Astrocyte (in vitro differentiated cells and primary cell): ENCODE measurements at regions not wholly inside any gene's neighbourhood (a gene's known extent, or its start where the extent isn't known, plus 50 kb on each side); places are given as distances from the start of the nearest gene placed in this dataset.

Source experiments
- DNase-seq: peaks from one replicate; pipeline ENCODE4 v3.0.0-alpha.2; 2010; ENCODE audit warnings: low read depth
- FAIRE-seq: peaks from 2 replicates; lab custom pipeline; 2011; peaks lifted over from hg19 to GRCh38; lab: Jason Lieb, UNC
- H2AFZ ChIP-seq: 2 replicates; pipeline ENCODE4 v1.6.0; 2012; ENCODE audit warnings: low read depth, low read length, inconsistent platforms
- H3K27ac ChIP-seq: 2 replicates; pipeline ENCODE4 v1.5.1; 2011; ENCODE audit warnings: low read depth, low read length, inconsistent platforms
- H3K27me3 ChIP-seq: 2 replicates; pipeline ENCODE4 v1.6.0; 2011; ENCODE audit warnings: low read length, inconsistent platforms; ENCODE audit not compliant: insufficient read depth
- H3K36me3 ChIP-seq: 2 replicates; pipeline ENCODE4 v1.5.1; 2011; ENCODE audit warnings: low read length, inconsistent platforms; ENCODE audit not compliant: insufficient read depth
- H3K4me1 ChIP-seq: 2 replicates; pipeline ENCODE4 v1.5.1; 2011; ENCODE audit warnings: low read length, inconsistent platforms; ENCODE audit not compliant: insufficient read depth
- H3K4me2 ChIP-seq: 2 replicates; pipeline ENCODE4 v1.6.0; 2012; ENCODE audit warnings: low read length, inconsistent platforms
- H3K4me3 ChIP-seq: 2 replicates; pipeline ENCODE4 v1.5.1; 2011; ENCODE audit warnings: low read depth, mild to moderate bottlenecking, low read length, inconsistent platforms; ENCODE audit not compliant: insufficient read depth
- H3K79me2 ChIP-seq: 2 replicates; pipeline ENCODE4 v1.6.0; 2012; ENCODE audit warnings: mild to moderate bottlenecking, low read length, inconsistent platforms; ENCODE audit not compliant: insufficient read depth
- H3K9ac ChIP-seq: 2 replicates; pipeline ENCODE4 v1.6.0; 2012; ENCODE audit warnings: mild to moderate bottlenecking, low read length, inconsistent platforms
- H3K9me3 ChIP-seq: 2 replicates; pipeline ENCODE4 v1.5.1; 2012; ENCODE audit warnings: low read depth, mild to moderate bottlenecking, low read length, inconsistent platforms; ENCODE audit not compliant: insufficient read depth
- H4K20me1 ChIP-seq: 2 replicates; pipeline ENCODE4 v1.6.0; 2012; ENCODE audit warnings: low read length, inconsistent platforms; ENCODE audit not compliant: insufficient read depth
- H3K27ac Mint-ChIP-seq: one replicate; pipeline ENCODE4 v1.8.0; 2021; ENCODE audit warnings: mild to moderate bottlenecking, mixed read lengths; ENCODE audit not compliant: unreplicated experiment
- H3K27me3 Mint-ChIP-seq: one replicate; pipeline ENCODE4 v1.8.0; 2021; ENCODE audit warnings: low read depth, mixed read lengths; ENCODE audit not compliant: unreplicated experiment
- H3K36me3 Mint-ChIP-seq: one replicate; pipeline ENCODE4 v1.8.0; 2021; ENCODE audit warnings: low read depth, mixed read lengths; ENCODE audit not compliant: unreplicated experiment
- H3K4me1 Mint-ChIP-seq: one replicate; pipeline ENCODE4 v1.8.0; 2021; ENCODE audit warnings: low read depth, mixed read lengths; ENCODE audit not compliant: unreplicated experiment
- H3K4me3 Mint-ChIP-seq: one replicate; pipeline ENCODE4 v1.8.0; 2021; ENCODE audit warnings: mild to moderate bottlenecking, moderate library complexity, mixed read lengths; ENCODE audit not compliant: unreplicated experiment
- H3K9me3 Mint-ChIP-seq: one replicate; pipeline ENCODE4 v1.8.0; 2021; ENCODE audit warnings: mild to moderate bottlenecking, mixed read lengths; ENCODE audit not compliant: unreplicated experiment
- EZH2 ChIP-seq: IDR thresholded peaks from 2 replicates; pipeline ENCODE4 v1.6.1; 2012; ENCODE audit warnings: mild to moderate bottlenecking, low read length, inconsistent platforms; ENCODE audit not compliant: insufficient read depth
- TF ChIP-seq, protein P1 (sequence below): IDR thresholded peaks from 2 replicates; pipeline ENCODE4 v1.5.1; 2011; ENCODE audit warnings: low read depth, mild to moderate bottlenecking, inconsistent platforms, low read length, moderate library complexity; ENCODE audit not compliant: insufficient read depth

DNA sequence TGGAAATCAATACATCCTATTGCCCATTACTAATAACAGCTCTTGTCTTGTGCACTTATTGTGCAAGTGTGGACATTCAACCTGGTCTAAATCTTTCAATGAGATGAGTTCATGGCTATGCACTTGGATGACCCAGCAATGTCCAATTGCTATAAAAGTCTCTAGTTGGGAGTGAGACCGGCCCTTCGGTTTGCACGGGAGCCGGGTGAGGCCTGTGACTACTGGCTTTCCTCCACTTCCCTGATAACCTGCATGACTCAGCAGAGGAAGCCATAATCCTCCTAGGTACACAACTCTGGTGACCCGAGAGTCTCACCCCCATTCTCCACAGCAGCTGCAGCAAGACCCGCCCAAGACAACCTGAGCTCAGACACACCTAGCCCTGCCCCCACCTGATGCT is 135.9 kb upstream of the PAX6 start:
- H3K79me2 ChIP-seq: no peaks in the 10 kb centered on the region
- H3K4me2 ChIP-seq: no peak overlapping the region
- no peak overlapping the region for H3K27ac Mint-ChIP-seq
- H3K9me3 Mint-ChIP-seq: no peaks in the 10 kb centered on the region
- no peak for TF ChIP-seq EZH2
- TF ChIP-seq, protein P1, sequence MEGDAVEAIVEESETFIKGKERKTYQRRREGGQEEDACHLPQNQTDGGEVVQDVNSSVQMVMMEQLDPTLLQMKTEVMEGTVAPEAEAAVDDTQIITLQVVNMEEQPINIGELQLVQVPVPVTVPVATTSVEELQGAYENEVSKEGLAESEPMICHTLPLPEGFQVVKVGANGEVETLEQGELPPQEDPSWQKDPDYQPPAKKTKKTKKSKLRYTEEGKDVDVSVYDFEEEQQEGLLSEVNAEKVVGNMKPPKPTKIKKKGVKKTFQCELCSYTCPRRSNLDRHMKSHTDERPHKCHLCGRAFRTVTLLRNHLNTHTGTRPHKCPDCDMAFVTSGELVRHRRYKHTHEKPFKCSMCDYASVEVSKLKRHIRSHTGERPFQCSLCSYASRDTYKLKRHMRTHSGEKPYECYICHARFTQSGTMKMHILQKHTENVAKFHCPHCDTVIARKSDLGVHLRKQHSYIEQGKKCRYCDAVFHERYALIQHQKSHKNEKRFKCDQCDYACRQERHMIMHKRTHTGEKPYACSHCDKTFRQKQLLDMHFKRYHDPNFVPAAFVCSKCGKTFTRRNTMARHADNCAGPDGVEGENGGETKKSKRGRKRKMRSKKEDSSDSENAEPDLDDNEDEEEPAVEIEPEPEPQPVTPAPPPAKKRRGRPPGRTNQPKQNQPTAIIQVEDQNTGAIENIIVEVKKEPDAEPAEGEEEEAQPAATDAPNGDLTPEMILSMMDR: no peak
- H2AFZ ChIP-seq: no peak overlapping the region
- H3K4me3 ChIP-seq: no peak overlapping the region
- no peak for DNase-seq
- H3K27me3 Mint-ChIP-seq: peaks cover 4% of the 10 kb centered on the region
- H3K4me3 Mint-ChIP-seq: no peak overlapping the region
- H3K27ac ChIP-seq: no peak overlapping the region
- FAIRE-seq: no peak
- no peaks in the 10 kb centered on the region for H3K4me1 ChIP-seq
- H4K20me1 ChIP-seq: no peaks in the 10 kb centered on the region
- H3K36me3 ChIP-seq: no peaks in the 10 kb centered on the region
- H3K36me3 Mint-ChIP-seq: no peaks in the 10 kb centered on the region
- no peak overlapping the region for H3K9ac ChIP-seq
- no peaks in the 10 kb centered on the region for H3K9me3 ChIP-seq
- no peaks in the 10 kb centered on the region for H3K27me3 ChIP-seq
- no peaks in the 10 kb centered on the region for H3K4me1 Mint-ChIP-seq

DNA sequence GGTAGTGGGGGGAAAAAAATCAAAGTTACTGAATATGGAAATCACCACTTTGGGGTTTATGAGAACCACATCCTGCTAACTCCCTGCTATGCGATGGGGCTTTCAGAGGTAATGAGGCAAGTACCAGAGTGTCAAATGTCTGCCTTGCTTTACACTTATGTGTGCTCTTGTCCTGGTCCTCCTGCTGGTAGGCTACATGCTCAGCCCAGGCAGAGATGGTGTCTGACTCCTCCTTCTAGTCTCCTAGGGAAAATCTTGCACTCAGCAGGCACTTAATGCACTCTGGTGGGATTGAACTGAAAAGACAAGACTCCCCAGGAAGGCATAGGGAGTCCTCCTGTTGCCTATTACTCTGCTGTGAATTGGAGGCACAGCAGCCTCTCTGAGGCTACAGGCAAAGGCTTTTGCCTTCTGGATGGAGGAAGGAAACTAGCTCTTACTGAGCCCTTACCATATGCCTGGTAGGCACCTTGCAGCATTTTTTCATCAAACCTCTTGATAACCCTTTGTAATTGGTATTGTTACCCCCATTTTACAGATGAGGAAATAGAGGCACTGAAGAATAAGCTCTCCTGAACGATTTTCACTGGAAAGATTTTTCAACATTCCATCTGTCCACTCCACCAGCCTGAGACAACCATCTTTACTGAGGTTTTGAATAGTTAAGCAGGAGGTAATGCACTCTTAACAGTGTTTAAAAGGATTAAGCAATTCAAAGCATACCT is 132.1 kb upstream of the PAX6 start:
- H3K27ac Mint-ChIP-seq: no peak overlapping the region

More for the DNA sequence above, 132.1 kb upstream of the PAX6 start:
- H3K27me3 ChIP-seq: no peaks in the 10 kb centered on the region
- TF ChIP-seq EZH2: no peak
- TF ChIP-seq, protein P1: no peak
- H3K9me3 ChIP-seq: no peaks in the 10 kb centered on the region
- H3K36me3 ChIP-seq: no peaks in the 10 kb centered on the region
- FAIRE-seq (no peak), DNase-seq (no peak)
- H4K20me1 ChIP-seq: no peaks in the 10 kb centered on the region
- no peak overlapping the region for H3K4me3 ChIP-seq
- H3K4me1 ChIP-seq: no peaks in the 10 kb centered on the region
- Mint-ChIP-seq H3K36me3 (no peaks in the 10 kb centered on the region), H3K9me3 (no peaks in the 10 kb centered on the region), H3K4me1 (no peaks in the 10 kb centered on the region), H3K4me3 (no peak overlapping the region), H3K27me3 (peaks cover 4% of the 10 kb centered on the region)
- H2AFZ ChIP-seq: no peak overlapping the region
- H3K27ac ChIP-seq: no peak overlapping the region
- H3K9ac ChIP-seq: no peak overlapping the region
- no peaks in the 10 kb centered on the region for H3K79me2 ChIP-seq
- H3K4me2 ChIP-seq: no peak overlapping the region
